ENCODE measurements at regions not wholly inside any gene's neighbourhood (a gene's known extent, or its start where the extent isn't known, plus 50 kb on each side); places are given as distances from the start of the nearest gene placed in this dataset.

GRCh38 chr6:88442737-88443136, 276.6 kb upstream of the CNR1 start:
- no peak for TF ChIP-seq SUZ12 (IDR thresholded peaks at IDR 0.05; ENCODE audit: extremely low read depth, insufficient read depth, insufficient read length)
- TF ChIP-seq YY1 (IDR thresholded peaks at IDR 0.05; ENCODE audit: insufficient read depth, insufficient read length), result no peak
- no peak for TF ChIP-seq ZNF274 (IDR thresholded peaks at IDR 0.05; ENCODE audit: low read depth, low read length)

All from NT2/D1 (cell line).